GM18858 (cell line): ENCODE measurements at regions not wholly inside any gene's neighbourhood (a gene's known extent, or its start where the extent isn't known, plus 50 kb on each side); places are given as distances from the start of the nearest gene placed in this dataset.

ENCODE experiments used
- ATAC-seq: cut with Tn5 transposase; IDR thresholded peaks from one replicate; pipeline ENCODE4 v1.9.1; 2021; ENCODE audit not compliant: unreplicated experiment

GRCh38 chr4:170657761-170658160 lies 568.0 kb upstream of the AADAT start:
- ATAC-seq = no peak

GRCh38 chr4:170656506-170656905 lies 566.8 kb upstream of the AADAT start:
- ATAC-seq = no peak

- no peak for ATAC-seq
These were observed 562.8 kb upstream of the AADAT start for GRCh38 chr4:170652571-170652970.

GRCh38 chr4:170651786-170652185 lies 562.0 kb upstream of the AADAT start:
- ATAC-seq = no peak

- no peak for ATAC-seq
These were observed 537.7 kb upstream of the AADAT start for GRCh38 chr4:170627418-170627817.

GRCh38 chr4:170623899-170624298 lies 534.1 kb upstream of the AADAT start:
- ATAC-seq = no peak

GRCh38 chr4:170610434-170610833 lies 520.7 kb upstream of the AADAT start:
- no peak for ATAC-seq

- ATAC-seq = no peak
These were observed 510.1 kb upstream of the AADAT start for GRCh38 chr4:170599894-170600293.

- ATAC-seq = no peak
These were observed 501.3 kb upstream of the AADAT start for GRCh38 chr4:170591076-170591475.

- ATAC-seq = peak; percentile 96
These were observed 499.9 kb upstream of the AADAT start for GRCh38 chr4:170589597-170590191.

- no peak for ATAC-seq
These were observed 492.2 kb upstream of the AADAT start for GRCh38 chr4:170581969-170582368.

GRCh38 chr4:170581322-170581721 lies 491.6 kb upstream of the AADAT start:
- ATAC-seq = no peak

GRCh38 chr4:170580651-170581050 lies 490.9 kb upstream of the AADAT start:
- ATAC-seq = no peak

GRCh38 chr4:170538821-170539473 lies 449.2 kb upstream of the AADAT start:
- no peak for ATAC-seq

- no peak for ATAC-seq
These were observed 440.3 kb upstream of the AADAT start for GRCh38 chr4:170529748-170530722.

- ATAC-seq = no peak
These were observed 436.7 kb upstream of the AADAT start for GRCh38 chr4:170526471-170526870.

- no peak for ATAC-seq
These were observed 432.7 kb upstream of the AADAT start for GRCh38 chr4:170522427-170522970.

- ATAC-seq = peak; percentile 22
These were observed 407.9 kb upstream of the AADAT start for GRCh38 chr4:170497689-170498088.

- ATAC-seq = peak; percentile 87
These were observed 407.4 kb upstream of the AADAT start for GRCh38 chr4:170497112-170497511.

- ATAC-seq = no peak
These were observed 402.2 kb upstream of the AADAT start for GRCh38 chr4:170491981-170492380.

- ATAC-seq = no peak
These were observed 386.6 kb upstream of the AADAT start for GRCh38 chr4:170476351-170476750.
